Astrocyte (in vitro differentiated cells and primary cell): ENCODE measurements at regions not wholly inside any gene's neighbourhood (a gene's known extent, or its start where the extent isn't known, plus 50 kb on each side); places are given as distances from the start of the nearest gene placed in this dataset.

Experiments used
- EZH2 ChIP-seq: IDR thresholded peaks from 2 replicates; pipeline ENCODE4 v1.6.1; 2012; ENCODE audit warnings: mild to moderate bottlenecking, low read length, inconsistent platforms; ENCODE audit not compliant: insufficient read depth
- TF ChIP-seq, protein P1 (sequence below): IDR thresholded peaks from 2 replicates; pipeline ENCODE4 v1.5.1; 2011; ENCODE audit warnings: low read depth, mild to moderate bottlenecking, inconsistent platforms, low read length, moderate library complexity; ENCODE audit not compliant: insufficient read depth

DNA sequence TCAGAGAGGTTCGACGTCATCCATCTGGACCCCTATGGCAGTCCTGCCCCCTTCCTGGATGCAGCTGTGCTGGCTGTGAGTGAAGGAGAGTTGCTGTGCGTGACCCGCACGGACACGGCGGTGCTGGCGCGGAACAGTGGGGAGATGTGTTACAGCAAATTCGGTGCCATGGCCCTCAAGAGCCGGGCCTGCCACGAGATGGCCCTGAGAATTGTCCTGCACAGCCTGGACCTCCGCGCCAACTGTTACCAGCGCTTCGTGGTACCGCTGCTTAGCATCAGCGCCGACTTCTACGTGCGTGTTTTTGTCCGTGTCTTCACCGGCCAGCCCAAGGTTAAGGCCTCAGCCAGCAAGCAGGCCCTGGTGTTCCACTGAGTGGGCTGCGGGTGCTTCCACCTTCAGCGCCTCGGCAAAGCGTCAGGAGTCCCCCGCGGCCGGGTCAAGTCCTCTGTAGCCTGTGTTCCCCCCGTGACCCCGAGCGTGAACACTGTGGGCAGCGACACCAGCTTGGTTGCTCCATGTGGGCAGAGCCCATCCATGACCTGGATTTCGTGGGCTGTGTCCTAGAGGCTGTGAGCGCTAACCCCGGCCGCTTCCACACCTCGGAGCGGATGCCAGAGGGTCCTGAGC lies 186.7 kb upstream of the SLITRK2 start:
- TF ChIP-seq, protein P1, sequence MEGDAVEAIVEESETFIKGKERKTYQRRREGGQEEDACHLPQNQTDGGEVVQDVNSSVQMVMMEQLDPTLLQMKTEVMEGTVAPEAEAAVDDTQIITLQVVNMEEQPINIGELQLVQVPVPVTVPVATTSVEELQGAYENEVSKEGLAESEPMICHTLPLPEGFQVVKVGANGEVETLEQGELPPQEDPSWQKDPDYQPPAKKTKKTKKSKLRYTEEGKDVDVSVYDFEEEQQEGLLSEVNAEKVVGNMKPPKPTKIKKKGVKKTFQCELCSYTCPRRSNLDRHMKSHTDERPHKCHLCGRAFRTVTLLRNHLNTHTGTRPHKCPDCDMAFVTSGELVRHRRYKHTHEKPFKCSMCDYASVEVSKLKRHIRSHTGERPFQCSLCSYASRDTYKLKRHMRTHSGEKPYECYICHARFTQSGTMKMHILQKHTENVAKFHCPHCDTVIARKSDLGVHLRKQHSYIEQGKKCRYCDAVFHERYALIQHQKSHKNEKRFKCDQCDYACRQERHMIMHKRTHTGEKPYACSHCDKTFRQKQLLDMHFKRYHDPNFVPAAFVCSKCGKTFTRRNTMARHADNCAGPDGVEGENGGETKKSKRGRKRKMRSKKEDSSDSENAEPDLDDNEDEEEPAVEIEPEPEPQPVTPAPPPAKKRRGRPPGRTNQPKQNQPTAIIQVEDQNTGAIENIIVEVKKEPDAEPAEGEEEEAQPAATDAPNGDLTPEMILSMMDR, result no peak
- no peak for TF ChIP-seq EZH2
